GM03348 (cell line): ENCODE measurements at regions not wholly inside any gene's neighbourhood (a gene's known extent, or its start where the extent isn't known, plus 50 kb on each side); places are given as distances from the start of the nearest gene placed in this dataset.

Experiments used
- DNase-seq: peaks from one replicate; pipeline ENCODE4 v3.0.0; 2012; ENCODE audit warnings: low spot score

GRCh38 chr4:107248571-107248970 is 212.5 kb upstream of the DKK2 start:
- DNase-seq: no peak

GRCh38 chr4:107247738-107248137 is 211.6 kb upstream of the DKK2 start:
- DNase-seq: peak; percentile 12

- peak; percentile 3 for DNase-seq
Measured at GRCh38 chr4:107246761-107247160, 210.6 kb upstream of the DKK2 start.

GRCh38 chr4:107243141-107243781 is 207.1 kb upstream of the DKK2 start:
- peak; percentile 29 for DNase-seq

GRCh38 chr4:107220976-107221375 is 184.9 kb upstream of the DKK2 start:
- DNase-seq: no peak

GRCh38 chr4:107219681-107220080 is 183.6 kb upstream of the DKK2 start:
- no peak for DNase-seq

GRCh38 chr4:107216379-107216778 is 180.3 kb upstream of the DKK2 start:
- no peak for DNase-seq

GRCh38 chr4:107215222-107215621 is 179.1 kb upstream of the DKK2 start:
- no peak for DNase-seq

- DNase-seq: peak; percentile 36
Measured at GRCh38 chr4:107213880-107214279, 177.8 kb upstream of the DKK2 start.

- no peak for DNase-seq
Measured at GRCh38 chr4:107213410-107213809, 177.3 kb upstream of the DKK2 start.

GRCh38 chr4:107212565-107212964 is 176.5 kb upstream of the DKK2 start:
- DNase-seq: no peak

GRCh38 chr4:107210450-107211239 is 174.5 kb upstream of the DKK2 start:
- DNase-seq: peak; percentile 11

- no peak for DNase-seq
Measured at GRCh38 chr4:107203733-107204132, 167.6 kb upstream of the DKK2 start.

- DNase-seq: no peak
Measured at GRCh38 chr4:107202744-107203143, 166.6 kb upstream of the DKK2 start.

- DNase-seq: no peak
Measured at GRCh38 chr4:107197121-107197520, 161.0 kb upstream of the DKK2 start.

GRCh38 chr4:107196312-107196711 is 160.2 kb upstream of the DKK2 start:
- no peak for DNase-seq

GRCh38 chr4:107194005-107194404 is 157.9 kb upstream of the DKK2 start:
- DNase-seq: no peak

- no peak for DNase-seq
Measured at GRCh38 chr4:107192601-107193000, 156.5 kb upstream of the DKK2 start.

- DNase-seq: no peak
Measured at GRCh38 chr4:107187091-107187490, 151.0 kb upstream of the DKK2 start.

- peak; percentile 57 for DNase-seq
Measured at GRCh38 chr4:107183155-107183774, 147.2 kb upstream of the DKK2 start.

GRCh38 chr4:107182347-107182746 is 146.2 kb upstream of the DKK2 start:
- no peak for DNase-seq

- no peak for DNase-seq
Measured at GRCh38 chr4:107166873-107167450, 130.8 kb upstream of the DKK2 start.

- DNase-seq: no peak
Measured at GRCh38 chr4:107166181-107166580, 130.1 kb upstream of the DKK2 start.
